Retinal pigment epithelial cell (primary cell): ENCODE measurements at regions not wholly inside any gene's neighbourhood (a gene's known extent, or its start where the extent isn't known, plus 50 kb on each side); places are given as distances from the start of the nearest gene placed in this dataset.

Experiments used
- DNase-seq: peaks from one replicate; pipeline ENCODE4 v3.0.0-alpha.2; 2010; ENCODE audit warnings: low read depth
- H3K4me3 ChIP-seq: 2 replicates; pipeline ENCODE4 v1.5.1; 2011; ENCODE audit warnings: mild to moderate bottlenecking, low read length, control low read depth, moderate library complexity
- CTCF ChIP-seq: conservative IDR thresholded peaks from 2 replicates; pipeline ENCODE4 v1.5.1; 2011; ENCODE audit warnings: low read depth, low read length, control low read depth, inconsistent platforms

GRCh38 chr21:35633501-35633900 lies 426.8 kb downstream of the SETD4 start:
- no peak overlapping the region for H3K4me3 ChIP-seq
- no peak for DNase-seq
- TF ChIP-seq CTCF, result no peak

GRCh38 chr21:35632711-35633110 lies 427.6 kb downstream of the SETD4 start:
- H3K4me3 ChIP-seq, result no peak overlapping the region
- TF ChIP-seq CTCF, result no peak
- no peak for DNase-seq

- no peak for DNase-seq
- TF ChIP-seq CTCF, result no peak
Measured at GRCh38 chr21:35628316-35628715, 432.0 kb downstream of the SETD4 start.

GRCh38 chr21:35627462-35627861 lies 432.9 kb downstream of the SETD4 start:
- no peak overlapping the region for H3K4me3 ChIP-seq
- no peak for DNase-seq
- no peak for TF ChIP-seq CTCF

More at GRCh38 chr21:35628316-35628715, 432.0 kb downstream of the SETD4 start:
- H3K4me3 ChIP-seq, result no peak overlapping the region

- no peak for TF ChIP-seq CTCF
Measured at GRCh38 chr21:35625576-35625975, 434.8 kb downstream of the SETD4 start.

GRCh38 chr21:35624901-35625300 lies 435.4 kb downstream of the SETD4 start:
- no peak for TF ChIP-seq CTCF

More at GRCh38 chr21:35625576-35625975, 434.8 kb downstream of the SETD4 start:
- H3K4me3 ChIP-seq, result no peak overlapping the region
- no peak for DNase-seq

GRCh38 chr21:35622612-35623011 lies 437.7 kb downstream of the SETD4 start:
- no peak for DNase-seq
- H3K4me3 ChIP-seq, result no peak overlapping the region
- TF ChIP-seq CTCF, result no peak

More at GRCh38 chr21:35624901-35625300, 435.4 kb downstream of the SETD4 start:
- no peak for DNase-seq
- H3K4me3 ChIP-seq, result no peak overlapping the region
